ENCODE measurements at regions not wholly inside any gene's neighbourhood (a gene's known extent, or its start where the extent isn't known, plus 50 kb on each side); places are given as distances from the start of the nearest gene placed in this dataset.

DNA sequence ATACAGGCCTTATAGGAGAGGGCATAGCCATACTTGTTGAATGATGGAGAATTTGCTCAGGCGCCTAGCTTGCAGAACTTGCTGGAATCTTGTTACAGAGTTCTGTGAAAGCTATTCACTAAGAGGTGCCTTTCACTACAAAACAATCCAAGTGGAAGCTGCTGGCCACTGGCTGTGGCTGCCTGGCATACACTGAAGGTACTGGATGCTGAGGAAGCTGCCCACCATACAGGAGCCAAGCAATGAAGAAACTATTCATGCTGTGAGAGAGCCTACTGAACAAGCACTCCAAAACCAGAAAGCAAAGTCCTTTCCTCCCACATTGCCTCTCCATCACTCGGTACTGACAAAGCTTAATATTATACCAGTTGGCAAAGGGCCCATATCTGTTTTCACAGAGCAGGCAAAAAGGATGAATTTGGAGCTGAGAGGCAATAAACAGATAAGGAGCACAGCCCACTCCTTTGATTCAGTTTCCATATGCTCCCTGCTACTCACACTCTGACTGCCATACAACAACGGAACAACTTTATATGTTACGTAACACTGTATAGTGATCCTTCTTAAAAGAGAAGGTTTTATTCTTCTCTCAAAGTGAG lies 192.6 kb upstream of the ALCAM start:
- no peak overlapping the region for H3K27ac ChIP-seq
- TF ChIP-seq, protein P1, sequence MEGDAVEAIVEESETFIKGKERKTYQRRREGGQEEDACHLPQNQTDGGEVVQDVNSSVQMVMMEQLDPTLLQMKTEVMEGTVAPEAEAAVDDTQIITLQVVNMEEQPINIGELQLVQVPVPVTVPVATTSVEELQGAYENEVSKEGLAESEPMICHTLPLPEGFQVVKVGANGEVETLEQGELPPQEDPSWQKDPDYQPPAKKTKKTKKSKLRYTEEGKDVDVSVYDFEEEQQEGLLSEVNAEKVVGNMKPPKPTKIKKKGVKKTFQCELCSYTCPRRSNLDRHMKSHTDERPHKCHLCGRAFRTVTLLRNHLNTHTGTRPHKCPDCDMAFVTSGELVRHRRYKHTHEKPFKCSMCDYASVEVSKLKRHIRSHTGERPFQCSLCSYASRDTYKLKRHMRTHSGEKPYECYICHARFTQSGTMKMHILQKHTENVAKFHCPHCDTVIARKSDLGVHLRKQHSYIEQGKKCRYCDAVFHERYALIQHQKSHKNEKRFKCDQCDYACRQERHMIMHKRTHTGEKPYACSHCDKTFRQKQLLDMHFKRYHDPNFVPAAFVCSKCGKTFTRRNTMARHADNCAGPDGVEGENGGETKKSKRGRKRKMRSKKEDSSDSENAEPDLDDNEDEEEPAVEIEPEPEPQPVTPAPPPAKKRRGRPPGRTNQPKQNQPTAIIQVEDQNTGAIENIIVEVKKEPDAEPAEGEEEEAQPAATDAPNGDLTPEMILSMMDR (IDR thresholded peaks at IDR 0.05): no peak
- no peak for TF ChIP-seq ZFX (IDR thresholded peaks at IDR 0.05; ENCODE audit: borderline replicate concordance)

DNA sequence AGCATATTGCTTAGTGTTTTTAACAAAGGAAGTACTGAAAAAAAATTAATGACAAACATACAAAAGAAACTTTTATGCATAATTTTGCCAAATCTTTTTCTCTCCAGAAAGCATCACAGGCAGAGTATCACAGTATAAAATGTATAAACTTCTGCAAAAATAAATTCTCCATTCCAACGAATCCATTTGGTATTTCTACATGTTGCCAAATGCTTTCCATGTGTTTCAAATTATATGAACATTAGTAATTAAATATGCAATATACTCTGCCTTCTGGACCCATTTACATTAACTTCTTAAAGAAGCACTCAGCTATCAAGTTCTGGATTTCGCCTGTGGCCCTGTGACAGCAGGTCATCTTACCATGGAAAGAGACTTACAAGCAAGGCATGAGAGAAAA lies 189.1 kb upstream of the ALCAM start:
- no peak overlapping the region for H3K27ac ChIP-seq
- TF ChIP-seq, protein P1 (IDR thresholded peaks at IDR 0.05): no peak
- TF ChIP-seq ZFX (IDR thresholded peaks at IDR 0.05; ENCODE audit: borderline replicate concordance): no peak

DNA sequence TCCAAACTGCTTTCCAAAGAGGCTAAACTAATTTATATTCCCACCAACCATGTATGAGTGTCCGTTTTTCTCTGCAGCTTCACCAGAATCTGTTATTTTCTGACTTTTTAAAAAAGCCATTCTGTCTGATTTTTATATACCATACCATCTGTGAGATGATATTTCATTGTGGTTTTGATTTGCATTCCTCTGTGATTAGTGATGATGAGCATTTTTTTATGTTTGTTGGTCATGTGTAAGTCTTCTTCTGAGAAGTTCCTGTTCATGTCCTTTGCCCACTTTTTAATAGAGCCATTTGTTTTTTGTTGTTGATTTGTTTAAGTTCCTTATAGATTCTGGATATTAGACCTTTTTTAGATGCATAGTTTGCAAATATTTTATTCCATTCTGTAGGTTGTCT lies 179.4 kb upstream of the ALCAM start:
- TF ChIP-seq, protein P1 (IDR thresholded peaks at IDR 0.05): no peak
- TF ChIP-seq ZFX (IDR thresholded peaks at IDR 0.05; ENCODE audit: borderline replicate concordance): no peak
- no peak overlapping the region for H3K27ac ChIP-seq

DNA sequence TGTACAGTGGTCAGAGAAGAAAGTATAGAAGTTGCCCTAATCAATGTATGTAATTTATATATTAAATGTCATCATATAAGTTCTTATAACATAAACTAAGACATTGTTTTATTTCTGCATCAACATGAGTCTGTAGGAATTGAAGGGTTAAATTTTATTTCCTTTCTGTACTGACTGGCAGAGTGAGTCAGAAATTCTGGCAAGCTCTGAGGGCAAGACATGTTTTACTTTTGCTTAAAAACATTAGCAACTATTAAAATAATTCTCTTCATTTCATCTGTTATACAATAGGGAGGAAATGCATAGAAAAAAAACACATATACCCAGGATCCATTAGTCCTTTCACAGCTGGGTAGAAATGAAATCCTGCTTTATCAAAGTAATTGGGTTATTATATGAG lies 171.4 kb upstream of the ALCAM start:
- TF ChIP-seq, protein P1 (IDR thresholded peaks at IDR 0.05): no peak
- no peak for TF ChIP-seq ZFX (IDR thresholded peaks at IDR 0.05; ENCODE audit: borderline replicate concordance)
- H3K27ac ChIP-seq: no peak overlapping the region

DNA sequence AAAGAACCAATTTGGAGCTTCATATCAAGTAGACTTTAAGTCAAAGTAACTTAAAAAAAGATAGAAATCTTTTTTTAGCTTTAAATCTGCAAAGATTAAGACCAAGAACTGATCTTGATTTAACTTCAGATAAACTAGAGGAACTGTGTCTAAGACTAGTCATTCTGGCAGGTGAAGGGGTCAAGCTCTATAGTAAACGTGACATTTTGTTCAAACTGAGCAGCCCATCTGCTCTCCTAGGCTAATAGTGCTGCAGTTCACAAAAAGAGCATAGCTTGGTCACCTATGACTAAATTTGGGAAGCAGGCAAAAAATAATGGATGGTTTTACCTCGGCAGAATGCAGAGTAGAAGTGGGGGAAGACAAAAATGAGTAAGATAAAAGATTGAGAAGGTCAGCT lies 168.8 kb upstream of the ALCAM start:
- no peak for TF ChIP-seq ZFX (IDR thresholded peaks at IDR 0.05; ENCODE audit: borderline replicate concordance)
- TF ChIP-seq, protein P1 (IDR thresholded peaks at IDR 0.05): no peak
- no peak overlapping the region for H3K27ac ChIP-seq

DNA sequence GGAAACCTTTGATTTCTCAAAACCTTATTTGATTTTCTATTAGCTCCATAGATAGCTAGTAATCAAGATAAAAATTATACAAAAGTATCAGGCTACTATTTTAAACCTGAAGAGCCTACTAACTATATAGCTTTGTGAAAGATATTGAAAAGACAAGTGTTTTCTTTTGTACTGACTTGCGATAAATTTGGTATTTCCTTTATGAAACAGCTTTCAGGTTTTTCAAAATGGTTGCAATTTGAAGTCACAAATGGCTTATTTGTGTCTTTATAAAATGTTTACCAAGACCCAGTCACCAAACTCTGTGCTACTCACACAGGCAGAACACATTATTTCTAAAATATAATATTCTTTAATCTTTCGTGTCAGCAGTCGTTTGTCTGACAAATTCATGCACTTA lies 167.5 kb upstream of the ALCAM start:
- TF ChIP-seq, protein P1 (IDR thresholded peaks at IDR 0.05): no peak
- TF ChIP-seq ZFX (IDR thresholded peaks at IDR 0.05; ENCODE audit: borderline replicate concordance): no peak
- H3K27ac ChIP-seq: no peak overlapping the region

DNA sequence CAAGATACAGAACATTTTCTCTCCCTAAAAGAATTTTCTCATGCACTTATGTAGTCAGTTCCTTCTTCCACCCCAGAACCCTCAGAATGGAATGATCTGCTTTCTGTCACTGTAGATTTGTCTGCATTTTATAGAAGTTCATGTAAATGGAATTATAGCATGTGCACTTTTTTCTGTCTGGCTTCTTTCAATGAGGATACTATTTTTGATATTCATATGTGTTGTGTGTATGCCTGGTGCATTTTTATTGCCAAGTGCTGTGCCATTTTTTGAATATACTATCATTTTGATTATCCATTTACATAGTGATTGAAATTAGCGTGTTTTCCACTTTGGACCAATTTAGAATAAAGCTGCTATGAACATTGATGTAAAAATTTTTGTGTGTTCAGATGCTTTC lies 156.6 kb upstream of the ALCAM start:
- no peak overlapping the region for H3K27ac ChIP-seq
- TF ChIP-seq, protein P1 (IDR thresholded peaks at IDR 0.05): no peak
- no peak for TF ChIP-seq ZFX (IDR thresholded peaks at IDR 0.05; ENCODE audit: borderline replicate concordance)

All from 22Rv1 (cell line).